DOHH2 (cell line): ENCODE measurements at regions not wholly inside any gene's neighbourhood (a gene's known extent, or its start where the extent isn't known, plus 50 kb on each side); places are given as distances from the start of the nearest gene placed in this dataset.

Experiments
- H3F3A ChIP-seq: fragments of 200-600 bp; sonication (generic), shearing (Covaris generic); 2 replicates; pipeline ENCODE4 v1.6.0; 2016; ENCODE audit warnings: antibody characterized with exemption, mild to moderate bottlenecking; ENCODE audit not compliant: control insufficient read depth, insufficient read depth
- H3K27ac ChIP-seq: fragments of 200-600 bp; sonication (generic); 2 replicates; pipeline ENCODE4 v1.5.1; 2014; ENCODE audit warnings: low read depth, mild to moderate bottlenecking, low read length, moderate library complexity
- H3K27me3 ChIP-seq: fragments of 200-600 bp; sonication (generic); 2 replicates; pipeline ENCODE4 v1.6.1; 2014; ENCODE audit warnings: mild to moderate bottlenecking, low read length, mixed read lengths; ENCODE audit not compliant: control insufficient read depth
- H3K36me3 ChIP-seq: fragments of 200-600 bp; sonication (generic); 2 replicates; pipeline ENCODE4 v1.6.1; 2014; ENCODE audit warnings: mild to moderate bottlenecking, low read length, moderate library complexity, mixed read lengths; ENCODE audit not compliant: control insufficient read depth
- H3K4me1 ChIP-seq: fragments of 200-600 bp; sonication (generic); 2 replicates; pipeline ENCODE4 v1.6.1; 2014; ENCODE audit warnings: mild to moderate bottlenecking, low read length, mixed read lengths; ENCODE audit not compliant: control insufficient read depth
- H3K4me2 ChIP-seq: fragments of 200-600 bp; sonication (generic); 2 replicates; pipeline ENCODE4 v1.6.0; 2014; ENCODE audit warnings: mild to moderate bottlenecking, low read length, moderate library complexity
- H3K4me3 ChIP-seq: fragments of 200-600 bp; sonication (generic); 2 replicates; pipeline ENCODE4 v1.5.1; 2014; ENCODE audit warnings: mild to moderate bottlenecking, low read length, mixed read lengths
- H3K79me2 ChIP-seq: fragments of 200-600 bp; sonication (generic); 2 replicates; pipeline ENCODE4 v1.6.1; 2014; ENCODE audit warnings: mild to moderate bottlenecking, low read length, mixed read lengths; ENCODE audit not compliant: control insufficient read depth
- H3K9me2 ChIP-seq: fragments of 200-600 bp; sonication (generic); replicated peaks from 2 replicates; pipeline ENCODE4 v1.6.1; 2014; ENCODE audit warnings: mild to moderate bottlenecking, low read length, mixed read lengths; ENCODE audit not compliant: control insufficient read depth
- H3K9me3 ChIP-seq: fragments of 200-600 bp; sonication (generic); 2 replicates; pipeline ENCODE4 v1.6.1; 2014; ENCODE audit warnings: antibody characterized with exemption, low read length, mixed read lengths; ENCODE audit not compliant: control insufficient read depth, insufficient read depth
- H4K20me1 ChIP-seq: fragments of 200-600 bp; sonication (generic); 2 replicates; pipeline ENCODE4 v1.6.0; 2014; ENCODE audit warnings: low read depth, mild to moderate bottlenecking, antibody characterized with exemption, low read length, moderate library complexity; ENCODE audit not compliant: control insufficient read depth, insufficient read depth
- CTCF ChIP-seq: fragments of 200-600 bp; sonication (generic); IDR thresholded peaks from one replicate; pipeline ENCODE4 v1.5.1; 2014; ENCODE audit warnings: antibody characterized with exemption, mild to moderate bottlenecking, low read depth, low read length; ENCODE audit not compliant: poor library complexity, severe bottlenecking
- EZH2phosphoT487 ChIP-seq: fragments of 200-600 bp; sonication (generic); IDR thresholded peaks from 2 replicates; pipeline ENCODE4 v1.6.1; 2017; ENCODE audit warnings: borderline replicate concordance, mild to moderate bottlenecking, antibody characterized with exemption, low read length, moderate library complexity, mixed read lengths

GRCh38 chr9:7338586-7339281 lies 460.8 kb downstream of the DMAC1 start:
- Histone ChIP-seq H3K36me3 (no peaks in the 10 kb centered on the region), H3K4me1 (no peaks in the 10 kb centered on the region), H3K9me3 (no peaks in the 10 kb centered on the region), H3K27me3 (no peaks in the 10 kb centered on the region), H3F3A (no peaks in the 10 kb centered on the region), H3K4me3 (no peak overlapping the region), H3K79me2 (no peaks in the 10 kb centered on the region), H3K27ac (no peak overlapping the region), H3K4me2 (no peak overlapping the region), H4K20me1 (no peaks in the 10 kb centered on the region), H3K9me2 (no peaks in the 10 kb centered on the region)
- TF ChIP-seq EZH2phosphoT487 (no peak), CTCF (no peak)

GRCh38 chr9:7336356-7337065 lies 463.1 kb downstream of the DMAC1 start:
- Histone ChIP-seq H4K20me1 (no peaks in the 10 kb centered on the region), H3K9me3 (no peaks in the 10 kb centered on the region), H3K4me3 (no peak overlapping the region), H3K27me3 (no peaks in the 10 kb centered on the region), H3K4me2 (no peak overlapping the region), H3F3A (no peaks in the 10 kb centered on the region), H3K27ac (no peak overlapping the region), H3K36me3 (no peaks in the 10 kb centered on the region), H3K9me2 (no peaks in the 10 kb centered on the region), H3K79me2 (no peaks in the 10 kb centered on the region), H3K4me1 (no peaks in the 10 kb centered on the region)
- TF ChIP-seq EZH2phosphoT487 (no peak), CTCF (no peak)

- H3K4me3 ChIP-seq, result no peak overlapping the region
- no peak overlapping the region for H3K27ac ChIP-seq
- no peaks in the 10 kb centered on the region for H3K79me2 ChIP-seq
- no peaks in the 10 kb centered on the region for H3K27me3 ChIP-seq
- H3K4me1 ChIP-seq, result no peaks in the 10 kb centered on the region
- no peaks in the 10 kb centered on the region for H3K9me3 ChIP-seq
- TF ChIP-seq EZH2phosphoT487, result no peak
- no peak for TF ChIP-seq CTCF
- no peak overlapping the region for H3K4me2 ChIP-seq
- no peaks in the 10 kb centered on the region for H3K36me3 ChIP-seq
- H3K9me2 ChIP-seq, result no peaks in the 10 kb centered on the region
- H3F3A ChIP-seq, result no peaks in the 10 kb centered on the region
- no peaks in the 10 kb centered on the region for H4K20me1 ChIP-seq
These were observed 465.9 kb downstream of the DMAC1 start for GRCh38 chr9:7333719-7334118.
